Left lung (tissue), 4 donors: ENCODE measurements at regions not wholly inside any gene's neighbourhood (a gene's known extent, or its start where the extent isn't known, plus 50 kb on each side); places are given as distances from the start of the nearest gene placed in this dataset.

Experiments used
- ATAC-seq: fragments of 200-7000 bp; cut with Tn5 transposase; one replicate; pipeline ENCODE4 v1.9.1; 2020; ENCODE audit warnings: moderate library complexity
- DNase-seq, 4 donors: peaks; one replicate each; pipeline ENCODE4 v3.0.0-alpha.2; 2013 to 2020
- H3K27ac ChIP-seq, 2 donors: fragments of 200-600 bp; sonication (generic) in 1 of 2; one replicate each; pipeline versions ENCODE4 v1.5.0 to v1.8.0; 2020 to 2021
- H3K27me3 ChIP-seq, 2 donors: fragments of 200-600 bp; sonication (generic) in 1 of 2; one replicate each; pipeline versions ENCODE4 v1.5.0 to v1.8.0; 2020 to 2021
- H3K36me3 ChIP-seq, 2 donors: fragments of 200-600 bp; sonication (generic) in 1 of 2; one replicate each; pipeline versions ENCODE4 v1.5.0 to v1.8.0; 2020 to 2021
- H3K4me1 ChIP-seq, 2 donors: fragments of 200-600 bp; one replicate each; pipeline ENCODE4 v1.8.0; 2021
- H3K4me3 ChIP-seq, 2 donors: fragments of 200-600 bp; sonication (generic) in 1 of 2; one replicate each; pipeline versions ENCODE4 v1.5.0 to v1.8.0; 2020 to 2021; ENCODE audit warnings: mild to moderate bottlenecking in 1 of 2
- H3K9me3 ChIP-seq, 2 donors: fragments of 200-600 bp; sonication (generic) in 1 of 2; one replicate each; pipeline versions ENCODE4 v1.5.0 to v1.8.0; 2020 to 2021
- CTCF ChIP-seq, 2 donors: fragments of 200-600 bp; sonication (generic) in 1 of 2; IDR thresholded peaks; one replicate each; pipeline versions ENCODE4 v1.5.0 to v1.8.0; 2021; ENCODE audit warnings: antibody characterized with exemption in 2 of 2
- intact Hi-C, 2 donors: fragments of 100-400 bp; cut with DNase I; formaldehyde crosslinking; loops; one replicate each; pipeline versions ENCODE4 v1.11.2 to v1.14.2; 2022
- donor health status: DM: no; HTN: yes; CAD: no.
- donor health status: DM: no; HTN: no; CAD: no.

DNA sequence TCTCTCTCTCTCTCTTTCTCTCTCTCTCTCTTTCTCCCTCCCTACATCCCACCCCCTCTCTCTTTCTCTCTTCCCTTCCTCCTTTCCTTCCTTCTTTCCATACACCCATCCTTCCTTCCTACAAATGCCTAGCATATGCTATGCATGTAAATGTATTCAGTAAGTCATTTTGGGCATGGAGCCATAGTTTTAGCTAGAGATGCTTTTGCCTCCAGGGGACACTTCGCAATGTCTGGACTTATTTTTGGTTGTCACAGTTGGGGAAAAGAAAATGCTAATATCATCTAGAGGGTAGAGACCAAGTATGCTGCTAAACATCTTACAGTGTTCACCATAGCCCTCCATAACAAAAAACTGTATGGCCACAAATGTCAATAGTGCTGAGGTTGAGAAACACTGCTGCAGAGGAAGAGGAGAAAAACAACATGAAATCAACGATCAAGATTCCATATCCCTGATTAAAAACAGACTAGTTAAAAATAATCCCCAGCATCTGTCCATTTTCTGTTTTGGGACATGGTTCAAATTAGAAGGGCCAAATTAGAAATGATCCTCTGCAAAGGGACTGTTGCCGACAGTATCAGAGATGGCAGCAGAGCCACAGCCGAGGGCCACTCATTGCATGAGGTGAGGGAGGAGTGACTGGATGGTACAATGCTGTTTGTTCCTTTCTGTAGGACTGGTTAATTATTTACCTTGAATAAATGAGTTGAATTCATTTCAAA, 152.7 kb downstream of the SH3BGRL2 start:
- no peaks in the 10 kb centered on the region for H3K27me3 ChIP-seq
- no peak for TF ChIP-seq CTCF (IDR thresholded peaks at IDR 0.05)
- intact Hi-C loops, result no loop called here
- no peaks in the 10 kb centered on the region for H3K9me3 ChIP-seq
- H3K4me1 ChIP-seq, result no peaks in the 10 kb centered on the region
- H3K36me3 ChIP-seq, result no peaks in the 10 kb centered on the region
- ATAC-seq (no peak), DNase-seq (no peak)
- H3K27ac ChIP-seq, result no peak overlapping the region
- no peak overlapping the region for H3K4me3 ChIP-seq

GRCh38 chr6:79782792-79783580, 151.9 kb downstream of the SH3BGRL2 start:
- DNase-seq (no peak), ATAC-seq (no peak)
- Histone ChIP-seq H3K27me3 (no peaks in the 10 kb centered on the region), H3K4me1 (peaks cover 0 to 3% of the 10 kb centered on the region in 2 donors), H3K4me3 (no peak overlapping the region), H3K27ac (no peak overlapping the region), H3K36me3 (no peaks in the 10 kb centered on the region), H3K9me3 (no peaks in the 10 kb centered on the region)
- intact Hi-C loops, result no loop called here
- no peak for TF ChIP-seq CTCF (IDR thresholded peaks at IDR 0.05)

DNA sequence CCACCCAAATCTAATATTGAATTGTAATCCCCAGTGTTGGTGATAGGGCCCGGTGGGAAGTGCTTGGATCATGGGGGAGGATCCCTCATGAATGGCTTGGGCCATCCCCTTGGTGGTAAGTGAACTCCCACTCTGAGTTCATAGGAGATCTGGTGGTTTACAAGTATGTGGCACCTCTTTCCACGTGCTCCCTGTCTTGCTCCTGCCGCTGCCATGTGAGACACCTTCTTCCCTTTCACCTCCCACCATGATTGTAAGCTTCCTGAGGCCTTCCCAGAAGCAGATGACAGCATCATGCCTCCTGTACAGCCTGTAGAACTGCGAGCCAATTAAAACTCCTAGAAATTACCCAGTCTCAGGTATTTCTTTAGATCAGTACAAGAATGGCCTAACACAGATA, 150.8 kb downstream of the SH3BGRL2 start:
- no peak for DNase-seq
- no peaks in the 10 kb centered on the region for H3K9me3 ChIP-seq
- no peak overlapping the region for H3K27ac ChIP-seq
- H3K4me3 ChIP-seq, result no peak overlapping the region
- H3K27me3 ChIP-seq, result no peaks in the 10 kb centered on the region
- intact Hi-C loops, result no loop called here
- peaks cover 0 to 7% of the 10 kb centered on the region in 2 donors for H3K4me1 ChIP-seq
- no peaks in the 10 kb centered on the region for H3K36me3 ChIP-seq
- no peak for ATAC-seq
- no peak for TF ChIP-seq CTCF (IDR thresholded peaks at IDR 0.05)

DNA sequence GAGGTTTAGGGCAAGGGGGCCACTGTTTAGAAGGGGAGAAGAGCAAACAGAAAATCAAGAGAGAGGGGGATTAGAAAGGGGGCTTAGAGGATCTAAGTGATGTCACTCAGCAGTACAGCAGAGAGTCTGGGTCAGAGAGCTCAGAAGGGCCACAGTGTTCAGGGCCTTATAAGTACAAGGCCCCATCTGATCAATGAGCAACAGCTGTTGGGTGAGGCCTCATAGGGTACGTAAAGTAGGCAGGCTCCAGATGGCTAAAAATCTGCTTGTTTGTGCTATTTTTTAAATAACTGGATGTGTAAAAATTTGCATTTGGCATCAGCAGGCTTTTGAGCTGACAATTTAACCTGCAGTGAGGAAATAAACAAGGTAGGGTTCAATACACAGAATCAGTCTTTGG, 149.8 kb downstream of the SH3BGRL2 start:
- H3K4me1 ChIP-seq, result peaks cover 0 to 7% of the 10 kb centered on the region in 2 donors
- H3K27ac ChIP-seq, result no peak overlapping the region
- H3K27me3 ChIP-seq, result no peaks in the 10 kb centered on the region
- no peaks in the 10 kb centered on the region for H3K9me3 ChIP-seq
- DNase-seq (no peak), ATAC-seq (no peak)
- no peaks in the 10 kb centered on the region for H3K36me3 ChIP-seq
- intact Hi-C loops, result no loop called here
- H3K4me3 ChIP-seq, result no peak overlapping the region
- no peak for TF ChIP-seq CTCF (IDR thresholded peaks at IDR 0.05)

DNA sequence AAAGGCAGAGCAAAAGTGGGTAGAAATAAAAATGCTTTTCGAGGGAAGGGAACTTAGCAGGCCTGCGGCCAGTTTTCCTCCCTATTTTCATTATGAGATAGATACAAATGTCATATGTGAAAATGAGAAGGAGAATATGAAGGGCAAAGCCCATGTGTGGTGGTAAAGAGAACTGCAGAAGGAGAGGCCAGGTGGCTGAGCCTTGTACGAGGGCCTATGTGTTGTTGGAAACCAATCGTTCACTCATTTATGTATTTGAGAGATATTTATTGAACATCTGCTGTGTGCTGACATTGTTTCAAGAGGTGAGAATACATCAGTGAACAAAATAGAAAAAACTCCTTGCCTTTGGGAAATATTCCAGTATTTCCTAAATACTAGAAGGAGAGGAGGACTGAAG, 147.7 kb downstream of the SH3BGRL2 start:
- no peaks in the 10 kb centered on the region for H3K36me3 ChIP-seq
- H3K9me3 ChIP-seq, result no peaks in the 10 kb centered on the region
- intact Hi-C loops, result no loop called here
- H3K27ac ChIP-seq, result no peak overlapping the region
- DNase-seq (no peak), ATAC-seq (no peak)
- H3K4me3 ChIP-seq, result no peak overlapping the region
- no peak for TF ChIP-seq CTCF (IDR thresholded peaks at IDR 0.05)
- H3K27me3 ChIP-seq, result no peaks in the 10 kb centered on the region
- peaks cover 0 to 7% of the 10 kb centered on the region in 2 donors for H3K4me1 ChIP-seq
